Kidney epithelial cell (primary cell): ENCODE measurements at regions not wholly inside any gene's neighbourhood (a gene's known extent, or its start where the extent isn't known, plus 50 kb on each side); places are given as distances from the start of the nearest gene placed in this dataset.

Experiments used
- DNase-seq: peaks from one replicate; pipeline ENCODE4 v3.0.0-alpha.2; 2010; ENCODE audit warnings: low read depth
- H3K27me3 ChIP-seq: 2 replicates; pipeline ENCODE4 v1.6.0; 2011; ENCODE audit warnings: low read length; ENCODE audit not compliant: control insufficient read depth, insufficient read depth
- H3K36me3 ChIP-seq: 2 replicates; pipeline ENCODE4 v1.5.1; 2011; ENCODE audit warnings: low read length; ENCODE audit not compliant: control insufficient read depth, insufficient read depth
- H3K4me3 ChIP-seq: 2 replicates; pipeline ENCODE4 v1.5.1; 2011; ENCODE audit warnings: low read depth, mild to moderate bottlenecking, control low read depth, low read length
- CTCF ChIP-seq: IDR thresholded peaks from 2 replicates; pipeline ENCODE4 v1.5.1; 2011; ENCODE audit warnings: mild to moderate bottlenecking, moderate library complexity, low read length, control low read depth, inconsistent platforms; ENCODE audit not compliant: insufficient read depth, poor library complexity, severe bottlenecking

- Histone ChIP-seq H3K4me3 (no peak overlapping the region), H3K36me3 (no peaks in the 10 kb centered on the region), H3K27me3 (peaks cover 2% of the 10 kb centered on the region)
- TF ChIP-seq CTCF, result no peak
- no peak for DNase-seq
These were observed 105.8 kb upstream of the SDK2 start for GRCh38 chr17:73749928-73750605.

DNA sequence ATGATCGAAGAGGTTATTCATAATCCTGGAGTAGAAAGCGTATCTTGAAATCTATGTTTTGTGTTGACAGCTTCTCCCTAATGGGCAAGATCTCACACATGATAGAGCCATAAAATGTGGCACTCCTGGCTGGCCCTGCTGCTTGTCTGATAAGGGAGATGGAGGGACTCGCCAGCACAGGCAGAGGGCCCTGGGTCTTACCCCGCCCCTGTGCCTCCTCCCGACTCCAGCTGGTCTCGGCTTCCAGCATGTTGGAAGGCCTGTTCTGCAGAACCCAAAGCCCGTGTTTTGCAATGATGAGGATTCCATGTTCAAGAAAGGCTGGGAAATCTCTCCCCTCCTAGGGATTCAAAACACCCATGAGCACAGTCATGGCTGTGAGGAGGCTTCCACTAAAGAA lies 106.7 kb upstream of the SDK2 start:
- H3K27me3 ChIP-seq, result peaks cover 2% of the 10 kb centered on the region
- DNase-seq, result no peak
- H3K36me3 ChIP-seq, result no peaks in the 10 kb centered on the region
- H3K4me3 ChIP-seq, result no peak overlapping the region
- TF ChIP-seq CTCF, result no peak

DNA sequence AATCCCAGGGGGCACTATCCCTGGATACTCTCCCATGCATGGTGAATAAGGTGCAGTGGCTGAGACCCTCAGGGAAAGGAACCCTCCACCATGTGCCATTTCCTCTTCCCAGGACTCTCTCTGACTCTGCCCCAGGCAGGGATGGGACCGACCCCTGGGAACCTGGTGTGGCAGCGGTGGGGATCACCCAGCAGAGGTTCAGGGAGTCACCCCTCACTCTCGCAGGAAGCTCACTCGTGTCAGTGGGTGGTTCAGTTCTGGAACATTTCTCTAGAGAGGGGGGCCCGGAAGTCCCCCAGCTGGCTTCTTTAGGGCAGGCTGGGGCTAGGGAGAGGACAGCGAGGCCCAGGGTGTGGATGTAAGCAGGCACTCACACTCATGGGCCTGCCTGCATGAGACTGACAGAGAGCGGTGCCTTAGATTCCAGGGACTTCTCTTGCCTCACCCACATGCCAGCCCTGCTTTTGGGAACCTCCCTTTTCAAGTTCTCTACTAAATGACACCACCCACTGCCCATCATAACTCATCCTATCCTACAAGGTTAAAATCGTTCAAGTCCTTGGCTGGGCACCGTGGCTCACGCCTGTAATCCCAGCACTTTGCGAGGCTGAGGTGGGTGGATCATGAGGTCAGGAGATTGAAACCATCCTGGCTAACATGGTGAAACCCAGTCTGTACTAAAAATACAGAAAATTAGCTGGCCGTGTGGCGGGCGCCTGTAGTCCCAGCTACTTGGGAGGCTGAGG lies 109.7 kb upstream of the SDK2 start:
- Histone ChIP-seq H3K36me3 (no peaks in the 10 kb centered on the region), H3K4me3 (no peak overlapping the region), H3K27me3 (peaks cover 6% of the 10 kb centered on the region)
- DNase-seq, result no peak
- TF ChIP-seq CTCF, result no peak

GRCh38 chr17:73754886-73755400 lies 110.7 kb upstream of the SDK2 start:
- Histone ChIP-seq H3K36me3 (no peaks in the 10 kb centered on the region), H3K4me3 (no peak overlapping the region), H3K27me3 (peaks cover 6% of the 10 kb centered on the region)
- TF ChIP-seq CTCF, result no peak
- DNase-seq, result no peak

GRCh38 chr17:73757420-73757819 lies 113.2 kb upstream of the SDK2 start:
- no peak for DNase-seq
- Histone ChIP-seq H3K4me3 (no peak overlapping the region), H3K36me3 (no peaks in the 10 kb centered on the region), H3K27me3 (peaks cover 6% of the 10 kb centered on the region)
- no peak for TF ChIP-seq CTCF
